ENCODE measurements at regions not wholly inside any gene's neighbourhood (a gene's known extent, or its start where the extent isn't known, plus 50 kb on each side); places are given as distances from the start of the nearest gene placed in this dataset.

- H3K36me3 ChIP-seq (ENCODE audit: control insufficient read depth, insufficient read depth, low read length): no peaks in the 10 kb centered on the region
- intact Hi-C loops (cut with micrococcal nuclease; ENCODE audit: unreplicated experiment) (no loop called here), in situ Hi-C loops (cut with HindIII; ENCODE audit: low pct_unique_long_range_greater_than_20kb, low sequenced_read_pairs) (no loop called here)
- no peaks in the 10 kb centered on the region for H3K9me3 ChIP-seq (ENCODE audit: control insufficient read depth, insufficient read depth, low read depth, low read length)
- no peaks in the 10 kb centered on the region for H3K27me3 ChIP-seq (ENCODE audit: control insufficient read depth, insufficient read depth, low read length)
- no peak for TF ChIP-seq REST (IDR thresholded peaks at IDR 0.05; ENCODE audit: insufficient read depth in 1 of 2, low read depth in 2 of 2, low read length in 1 of 2)
- TF ChIP-seq TCF7L2 (IDR thresholded peaks at IDR 0.05; ENCODE audit: low read depth, low read length): no peak
- TF ChIP-seq POLR2AphosphoS5 (IDR thresholded peaks at IDR 0.05; ENCODE audit: low read depth, low read length): no peak
- TF ChIP-seq SIN3A (IDR thresholded peaks at IDR 0.05; ENCODE audit: borderline replicate concordance, insufficient read depth, low read depth, low read length): no peak
- no peak for TF ChIP-seq CTCF (IDR thresholded peaks at IDR 0.05)
- H3K27ac ChIP-seq (ENCODE audit: low read length): no peak overlapping the region
- POLR2A ChIA-PET: no interaction called here
- H3K4me3 ChIP-seq (ENCODE audit: low read depth in 2 of 2, low read length in 2 of 2): no peak overlapping the region
- H3K4me1 ChIP-seq (ENCODE audit: control insufficient read depth, insufficient read depth, low read length): no peaks in the 10 kb centered on the region
- CTCF ChIA-PET: no interaction called here
- ATAC-seq (no peak), DNase-seq (ENCODE audit: low read depth, low spot score) (no peak)
- no TSS peak for BruUV-seq (replicated peaks)
Observed at GRCh38 chr13:44785401-44785800, 203.9 kb downstream of the NUFIP1 start.

- no peak overlapping the region for H3K27ac ChIP-seq (ENCODE audit: low read length)
- H3K9me3 ChIP-seq (ENCODE audit: control insufficient read depth, insufficient read depth, low read depth, low read length): no peaks in the 10 kb centered on the region
- no peaks in the 10 kb centered on the region for H3K27me3 ChIP-seq (ENCODE audit: control insufficient read depth, insufficient read depth, low read length)
- TF ChIP-seq SIN3A (IDR thresholded peaks at IDR 0.05; ENCODE audit: borderline replicate concordance, insufficient read depth, low read depth, low read length): no peak
- TF ChIP-seq TCF7L2 (IDR thresholded peaks at IDR 0.05; ENCODE audit: low read depth, low read length): no peak
- DNase-seq (ENCODE audit: low read depth, low spot score): no peak
- intact Hi-C loops (cut with micrococcal nuclease; ENCODE audit: unreplicated experiment) (no loop called here), in situ Hi-C loops (cut with HindIII; ENCODE audit: low pct_unique_long_range_greater_than_20kb, low sequenced_read_pairs) (no loop called here)
- no peaks in the 10 kb centered on the region for H3K36me3 ChIP-seq (ENCODE audit: control insufficient read depth, insufficient read depth, low read length)
- POLR2A ChIA-PET: no interaction called here
- no peak for ATAC-seq
- no peaks in the 10 kb centered on the region for H3K4me1 ChIP-seq (ENCODE audit: control insufficient read depth, insufficient read depth, low read length)
- CTCF ChIA-PET: no interaction called here
- no TSS peak for BruUV-seq (replicated peaks)
- H3K4me3 ChIP-seq (ENCODE audit: low read depth in 2 of 2, low read length in 2 of 2): no peak overlapping the region
Observed at GRCh38 chr13:44784708-44785080, 204.6 kb downstream of the NUFIP1 start.

GRCh38 chr13:44783994-44784707 is 205.1 kb downstream of the NUFIP1 start:
- H3K9me3 ChIP-seq (ENCODE audit: control insufficient read depth, insufficient read depth, low read depth, low read length): no peaks in the 10 kb centered on the region
- ChIA-PET CTCF (no interaction called here), POLR2A (no interaction called here)
- H3K36me3 ChIP-seq (ENCODE audit: control insufficient read depth, insufficient read depth, low read length): no peaks in the 10 kb centered on the region
- no peaks in the 10 kb centered on the region for H3K4me1 ChIP-seq (ENCODE audit: control insufficient read depth, insufficient read depth, low read length)
- BruUV-seq (replicated peaks): no TSS peak
- H3K4me3 ChIP-seq (ENCODE audit: low read depth in 2 of 2, low read length in 2 of 2): no peak overlapping the region
- no peak for DNase-seq (ENCODE audit: low read depth, low spot score)
- in situ Hi-C loops (cut with HindIII; ENCODE audit: low pct_unique_long_range_greater_than_20kb, low sequenced_read_pairs) (no loop called here), intact Hi-C loops (cut with micrococcal nuclease; ENCODE audit: unreplicated experiment) (no loop called here)
- H3K27ac ChIP-seq (ENCODE audit: low read length): no peak overlapping the region
- H3K27me3 ChIP-seq (ENCODE audit: control insufficient read depth, insufficient read depth, low read length): no peaks in the 10 kb centered on the region
- ATAC-seq: no peak
- no peak for TF ChIP-seq POLR2AphosphoS5 (IDR thresholded peaks at IDR 0.05; ENCODE audit: low read depth, low read length)
- TF ChIP-seq CTCF (IDR thresholded peaks at IDR 0.05): no peak
- no peak for TF ChIP-seq REST (IDR thresholded peaks at IDR 0.05; ENCODE audit: insufficient read depth in 1 of 2, low read depth in 2 of 2, low read length in 1 of 2)
- TF ChIP-seq TCF7L2 (IDR thresholded peaks at IDR 0.05; ENCODE audit: low read depth, low read length): no peak
- no peak for TF ChIP-seq SIN3A (IDR thresholded peaks at IDR 0.05; ENCODE audit: borderline replicate concordance, insufficient read depth, low read depth, low read length)
